ENCODE measurements at regions not wholly inside any gene's neighbourhood (a gene's known extent, or its start where the extent isn't known, plus 50 kb on each side); places are given as distances from the start of the nearest gene placed in this dataset.

DNA sequence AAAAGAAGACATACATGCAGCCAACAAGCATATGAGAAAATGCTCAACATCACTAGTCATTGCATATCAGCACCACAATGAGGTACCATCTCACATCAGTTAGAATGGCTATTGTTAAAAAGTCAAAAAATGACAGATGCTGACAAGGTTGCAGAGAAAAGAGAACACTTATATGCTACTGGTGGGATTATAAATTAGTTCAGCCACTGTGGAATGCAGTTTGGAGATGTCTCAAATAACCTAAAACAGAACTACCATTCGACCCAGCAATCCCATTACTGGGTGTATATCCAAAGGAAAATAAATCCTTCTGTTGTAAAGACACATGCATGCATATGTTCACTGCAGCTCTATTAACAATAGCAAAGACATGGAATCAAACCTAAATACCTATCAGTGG, 238.4 kb downstream of the KCNC2 start:
- no peaks in the 10 kb centered on the region for H3K27me3 ChIP-seq (ENCODE audit: low read length)
- no peaks in the 10 kb centered on the region for H4K20me1 ChIP-seq (ENCODE audit: low read length)
- DNase-seq, result no peak
- no peak overlapping the region for H3K27ac ChIP-seq (ENCODE audit: low read length)
- no peaks in the 10 kb centered on the region for H3K79me2 ChIP-seq (ENCODE audit: low read length)
- ChIA-PET POLR2A (ENCODE audit: unreplicated experiment) (no interaction called here), CTCF (no interaction called here)
- no peak overlapping the region for H3K4me3 ChIP-seq (ENCODE audit: low read length)
- ATAC-seq, result no peak
- BruUV-seq (replicated peaks), result no TSS peak
- H3K4me1 ChIP-seq (ENCODE audit: insufficient read depth, low read length), result no peaks in the 10 kb centered on the region
- no peak overlapping the region for H3K9ac ChIP-seq (ENCODE audit: low read length)
- no peak overlapping the region for H3K4me2 ChIP-seq (ENCODE audit: low read length)
- intact Hi-C loops (cut with micrococcal nuclease), result no loop called here
- H3F3A ChIP-seq (ENCODE audit: low read length, unreplicated experiment), result no peaks in the 10 kb centered on the region
- no peaks in the 10 kb centered on the region for H3K9me3 ChIP-seq (ENCODE audit: low read length)
- H2AFZ ChIP-seq (ENCODE audit: low read length), result no peak overlapping the region
- no peaks in the 10 kb centered on the region for H3K36me3 ChIP-seq (ENCODE audit: low read depth, low read length)
- no peaks in the 10 kb centered on the region for H3K9me2 ChIP-seq (replicated peaks; ENCODE audit: low read length)
- no peak for TF ChIP-seq EZH2phosphoT487 (IDR thresholded peaks at IDR 0.05; ENCODE audit: borderline replicate concordance, low read length)
- no peak for TF ChIP-seq EZH2 (IDR thresholded peaks at IDR 0.05; ENCODE audit: low read length, unreplicated experiment)
- TF ChIP-seq, protein P1, sequence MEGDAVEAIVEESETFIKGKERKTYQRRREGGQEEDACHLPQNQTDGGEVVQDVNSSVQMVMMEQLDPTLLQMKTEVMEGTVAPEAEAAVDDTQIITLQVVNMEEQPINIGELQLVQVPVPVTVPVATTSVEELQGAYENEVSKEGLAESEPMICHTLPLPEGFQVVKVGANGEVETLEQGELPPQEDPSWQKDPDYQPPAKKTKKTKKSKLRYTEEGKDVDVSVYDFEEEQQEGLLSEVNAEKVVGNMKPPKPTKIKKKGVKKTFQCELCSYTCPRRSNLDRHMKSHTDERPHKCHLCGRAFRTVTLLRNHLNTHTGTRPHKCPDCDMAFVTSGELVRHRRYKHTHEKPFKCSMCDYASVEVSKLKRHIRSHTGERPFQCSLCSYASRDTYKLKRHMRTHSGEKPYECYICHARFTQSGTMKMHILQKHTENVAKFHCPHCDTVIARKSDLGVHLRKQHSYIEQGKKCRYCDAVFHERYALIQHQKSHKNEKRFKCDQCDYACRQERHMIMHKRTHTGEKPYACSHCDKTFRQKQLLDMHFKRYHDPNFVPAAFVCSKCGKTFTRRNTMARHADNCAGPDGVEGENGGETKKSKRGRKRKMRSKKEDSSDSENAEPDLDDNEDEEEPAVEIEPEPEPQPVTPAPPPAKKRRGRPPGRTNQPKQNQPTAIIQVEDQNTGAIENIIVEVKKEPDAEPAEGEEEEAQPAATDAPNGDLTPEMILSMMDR (conservative IDR thresholded peaks at IDR 0.05; ENCODE audit: low read depth, low read length), result no peak

DNA sequence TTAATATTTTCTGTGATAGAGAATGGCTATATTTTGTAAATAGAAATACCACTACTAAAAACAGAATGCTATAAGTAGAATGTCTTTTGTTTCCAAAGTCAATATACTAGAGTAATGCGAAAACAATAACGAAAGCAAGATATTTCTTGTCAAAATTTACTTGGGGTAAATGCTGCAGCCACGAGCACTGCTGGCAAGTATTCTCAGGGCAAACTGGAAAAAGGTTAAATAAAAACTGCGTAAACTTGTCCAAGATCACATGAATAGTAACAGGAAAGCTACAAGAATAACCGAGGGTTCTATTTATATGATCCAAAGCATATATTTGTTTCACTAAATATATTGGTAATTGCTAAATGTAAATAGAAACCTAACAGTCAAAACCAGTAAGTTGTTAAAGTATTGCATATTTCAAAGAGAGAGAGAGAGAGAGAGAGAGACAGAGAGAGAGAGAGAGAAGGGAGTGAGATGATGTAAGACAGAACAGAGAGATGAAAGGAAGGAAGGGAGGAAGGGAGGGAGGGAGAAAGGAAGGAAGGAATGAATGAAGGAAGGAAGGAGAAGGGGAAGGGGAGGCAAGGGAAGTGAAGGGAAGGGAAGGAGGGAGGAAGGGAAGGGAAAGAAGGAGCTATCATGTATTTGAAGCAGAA, 231.7 kb downstream of the KCNC2 start:
- no TSS peak for BruUV-seq (replicated peaks)
- TF ChIP-seq EZH2phosphoT487 (IDR thresholded peaks at IDR 0.05; ENCODE audit: borderline replicate concordance, low read length) (no peak), EZH2 (IDR thresholded peaks at IDR 0.05; ENCODE audit: low read length, unreplicated experiment) (no peak)
- TF ChIP-seq, protein P1 (conservative IDR thresholded peaks at IDR 0.05; ENCODE audit: low read depth, low read length), result no peak
- H3K4me3 ChIP-seq (ENCODE audit: low read length), result no peak overlapping the region
- no peaks in the 10 kb centered on the region for H3K9me3 ChIP-seq (ENCODE audit: low read length)
- H2AFZ ChIP-seq (ENCODE audit: low read length), result no peak overlapping the region
- H3K9ac ChIP-seq (ENCODE audit: low read length), result no peak overlapping the region
- H3K4me2 ChIP-seq (ENCODE audit: low read length), result no peak overlapping the region
- no peaks in the 10 kb centered on the region for H4K20me1 ChIP-seq (ENCODE audit: low read length)
- H3K36me3 ChIP-seq (ENCODE audit: low read depth, low read length), result no peaks in the 10 kb centered on the region
- no peaks in the 10 kb centered on the region for H3K9me2 ChIP-seq (replicated peaks; ENCODE audit: low read length)
- no peaks in the 10 kb centered on the region for H3K27me3 ChIP-seq (ENCODE audit: low read length)
- ChIA-PET CTCF (no interaction called here), POLR2A (ENCODE audit: unreplicated experiment) (no interaction called here)
- intact Hi-C loops (cut with micrococcal nuclease), result no loop called here
- no peaks in the 10 kb centered on the region for H3K79me2 ChIP-seq (ENCODE audit: low read length)
- H3K27ac ChIP-seq (ENCODE audit: low read length), result no peak overlapping the region
- peaks cover 6% of the 10 kb centered on the region; the same call in 1 of the 2 replicates for H3K4me1 ChIP-seq (ENCODE audit: insufficient read depth, low read length)
- ATAC-seq, result no peak
- no peaks in the 10 kb centered on the region for H3F3A ChIP-seq (ENCODE audit: low read length, unreplicated experiment)
- DNase-seq, result no peak

DNA sequence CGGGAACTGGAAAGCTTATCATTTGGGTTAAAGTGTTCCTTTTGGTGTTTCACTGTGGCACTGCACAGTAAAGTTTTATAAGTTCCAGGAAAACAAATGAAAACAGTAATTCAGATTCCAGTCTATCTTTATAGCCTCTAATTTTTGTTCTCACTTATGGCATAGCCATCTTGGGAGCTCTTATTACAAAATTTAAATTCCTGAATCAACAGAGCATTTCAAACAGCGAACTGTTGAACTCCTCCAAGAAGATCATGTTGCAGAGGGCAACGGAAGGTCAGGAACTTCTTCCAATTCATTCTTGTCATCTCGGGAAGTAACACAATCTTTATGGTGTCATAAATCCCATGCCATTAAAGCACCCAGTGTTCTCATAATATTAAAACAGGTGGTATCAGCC, 229.1 kb downstream of the KCNC2 start:
- no peak overlapping the region for H3K27ac ChIP-seq (ENCODE audit: low read length)
- H3K9me2 ChIP-seq (replicated peaks; ENCODE audit: low read length), result no peaks in the 10 kb centered on the region
- ChIA-PET POLR2A (ENCODE audit: unreplicated experiment) (interaction anchor here (0.6 kb wide), 1 partner anchor 199 kb away, joined by 3 read pairs; no protein-coding TSS in a partner anchor), CTCF (no interaction called here)
- H3K4me3 ChIP-seq (ENCODE audit: low read length), result no peak overlapping the region
- no peaks in the 10 kb centered on the region for H3K9me3 ChIP-seq (ENCODE audit: low read length)
- DNase-seq, result peak; percentile 40
- H3K79me2 ChIP-seq (ENCODE audit: low read length), result no peaks in the 10 kb centered on the region
- no peaks in the 10 kb centered on the region for H3K27me3 ChIP-seq (ENCODE audit: low read length)
- H3F3A ChIP-seq (ENCODE audit: low read length, unreplicated experiment), result no peaks in the 10 kb centered on the region
- peak overlapping the region; percentile 27; the same call in 1 of the 2 replicates for H2AFZ ChIP-seq (ENCODE audit: low read length)
- H3K36me3 ChIP-seq (ENCODE audit: low read depth, low read length), result no peaks in the 10 kb centered on the region
- H4K20me1 ChIP-seq (ENCODE audit: low read length), result no peaks in the 10 kb centered on the region
- ATAC-seq, result peak; percentile 50; the same call in 1 of the 2 replicates
- TF ChIP-seq, protein P1 (conservative IDR thresholded peaks at IDR 0.05; ENCODE audit: low read depth, low read length), result no peak
- TF ChIP-seq EZH2 (IDR thresholded peaks at IDR 0.05; ENCODE audit: low read length, unreplicated experiment) (no peak), EZH2phosphoT487 (IDR thresholded peaks at IDR 0.05; ENCODE audit: borderline replicate concordance, low read length) (no peak)
- no peak overlapping the region for H3K9ac ChIP-seq (ENCODE audit: low read length)
- peaks cover 6% of the 10 kb centered on the region; the same call in 1 of the 2 replicates for H3K4me1 ChIP-seq (ENCODE audit: insufficient read depth, low read length)
- intact Hi-C loops (cut with micrococcal nuclease), result no loop called here
- no TSS peak for BruUV-seq (replicated peaks)
- peak overlapping the region; percentile 15 for H3K4me2 ChIP-seq (ENCODE audit: low read length)

All from PC-3 (cell line).